ENCODE measurements at regions not wholly inside any gene's neighbourhood (a gene's known extent, or its start where the extent isn't known, plus 50 kb on each side); places are given as distances from the start of the nearest gene placed in this dataset.

GRCh38 chr5:39525271-39525670 is 100.5 kb upstream of the DAB2 start:
- Histone ChIP-seq H3K27me3 (ENCODE audit: low read length) (no peaks in the 10 kb centered on the region), H3K36me3 (ENCODE audit: low read depth, low read length) (no peaks in the 10 kb centered on the region), H2AFZ (ENCODE audit: low read length) (no peak overlapping the region), H3K9me2 (replicated peaks; ENCODE audit: low read length) (no peaks in the 10 kb centered on the region), H3K4me3 (ENCODE audit: low read length) (no peak overlapping the region), H3K4me1 (ENCODE audit: insufficient read depth, low read length) (no peaks in the 10 kb centered on the region), H3F3A (ENCODE audit: low read length, unreplicated experiment) (no peaks in the 10 kb centered on the region), H3K79me2 (ENCODE audit: low read length) (no peaks in the 10 kb centered on the region), H3K9ac (ENCODE audit: low read length) (no peak overlapping the region), H4K20me1 (ENCODE audit: low read length) (no peaks in the 10 kb centered on the region), H3K27ac (ENCODE audit: low read length) (no peak overlapping the region), H3K9me3 (ENCODE audit: low read length) (no peaks in the 10 kb centered on the region), H3K4me2 (ENCODE audit: low read length) (no peak overlapping the region)
- POLR2A ChIA-PET (ENCODE audit: unreplicated experiment), result no interaction called here
- BruUV-seq (replicated peaks), result no TSS peak
- DNase-seq (no peak), ATAC-seq (no peak)
- CTCF ChIA-PET, result interaction anchor here (0.6 kb wide), 1 partner anchor 100 kb away, joined by 3 read pairs; no protein-coding TSS in a partner anchor
- intact Hi-C loops (cut with micrococcal nuclease), result no loop called here
- no peak for TF ChIP-seq CTCF (conservative IDR thresholded peaks at IDR 0.05; ENCODE audit: low read depth, low read length)
- no peak for TF ChIP-seq EZH2 (IDR thresholded peaks at IDR 0.05; ENCODE audit: low read length, unreplicated experiment)
- no peak for TF ChIP-seq EZH2phosphoT487 (IDR thresholded peaks at IDR 0.05; ENCODE audit: borderline replicate concordance, low read length)

- H3F3A ChIP-seq (ENCODE audit: low read length, unreplicated experiment), result no peaks in the 10 kb centered on the region
- DNase-seq (no peak), ATAC-seq (no peak)
- no peaks in the 10 kb centered on the region for H3K36me3 ChIP-seq (ENCODE audit: low read depth, low read length)
- POLR2A ChIA-PET (ENCODE audit: unreplicated experiment), result no interaction called here
- no peaks in the 10 kb centered on the region for H3K79me2 ChIP-seq (ENCODE audit: low read length)
- H3K9ac ChIP-seq (ENCODE audit: low read length), result no peak overlapping the region
- intact Hi-C loops (cut with micrococcal nuclease), result no loop called here
- peaks cover 9% of the 10 kb centered on the region for H3K4me1 ChIP-seq (ENCODE audit: insufficient read depth, low read length)
- no peaks in the 10 kb centered on the region for H3K9me2 ChIP-seq (replicated peaks; ENCODE audit: low read length)
- no peak overlapping the region for H3K4me3 ChIP-seq (ENCODE audit: low read length)
- H3K9me3 ChIP-seq (ENCODE audit: low read length), result no peaks in the 10 kb centered on the region
- H3K27ac ChIP-seq (ENCODE audit: low read length), result no peak overlapping the region
- H3K27me3 ChIP-seq (ENCODE audit: low read length), result no peaks in the 10 kb centered on the region
- BruUV-seq (replicated peaks), result no TSS peak
- H3K4me2 ChIP-seq (ENCODE audit: low read length), result no peak overlapping the region
- TF ChIP-seq EZH2 (IDR thresholded peaks at IDR 0.05; ENCODE audit: low read length, unreplicated experiment) (no peak), CTCF (conservative IDR thresholded peaks at IDR 0.05; ENCODE audit: low read depth, low read length) (no peak), EZH2phosphoT487 (IDR thresholded peaks at IDR 0.05; ENCODE audit: borderline replicate concordance, low read length) (no peak)
- no peak overlapping the region for H2AFZ ChIP-seq (ENCODE audit: low read length)
- CTCF ChIA-PET, result no interaction called here
- H4K20me1 ChIP-seq (ENCODE audit: low read length), result no peaks in the 10 kb centered on the region
Measured at GRCh38 chr5:39523821-39524220, 99.0 kb upstream of the DAB2 start.

- Histone ChIP-seq H3K27ac (ENCODE audit: low read length) (no peak overlapping the region), H3K4me2 (ENCODE audit: low read length) (no peak overlapping the region), H3K9me2 (replicated peaks; ENCODE audit: low read length) (no peaks in the 10 kb centered on the region), H3K9me3 (ENCODE audit: low read length) (no peaks in the 10 kb centered on the region), H4K20me1 (ENCODE audit: low read length) (no peaks in the 10 kb centered on the region), H3K4me3 (ENCODE audit: low read length) (no peak overlapping the region), H3K36me3 (ENCODE audit: low read depth, low read length) (no peaks in the 10 kb centered on the region), H3K9ac (ENCODE audit: low read length) (no peak overlapping the region), H2AFZ (ENCODE audit: low read length) (no peak overlapping the region), H3F3A (ENCODE audit: low read length, unreplicated experiment) (no peaks in the 10 kb centered on the region), H3K27me3 (ENCODE audit: low read length) (no peaks in the 10 kb centered on the region), H3K4me1 (ENCODE audit: insufficient read depth, low read length) (peaks cover 25% of the 10 kb centered on the region), H3K79me2 (ENCODE audit: low read length) (no peaks in the 10 kb centered on the region)
- DNase-seq, result no peak
- intact Hi-C loops (cut with micrococcal nuclease), result no loop called here
- TF ChIP-seq EZH2phosphoT487 (IDR thresholded peaks at IDR 0.05; ENCODE audit: borderline replicate concordance, low read length) (no peak), EZH2 (IDR thresholded peaks at IDR 0.05; ENCODE audit: low read length, unreplicated experiment) (no peak), CTCF (conservative IDR thresholded peaks at IDR 0.05; ENCODE audit: low read depth, low read length) (no peak)
- ChIA-PET POLR2A (ENCODE audit: unreplicated experiment) (no interaction called here), CTCF (no interaction called here)
- no peak for ATAC-seq
- BruUV-seq (replicated peaks), result no TSS peak
Measured at GRCh38 chr5:39521940-39522590, 97.3 kb upstream of the DAB2 start.
